HG02840 (cell line): ENCODE measurements at regions not wholly inside any gene's neighbourhood (a gene's known extent, or its start where the extent isn't known, plus 50 kb on each side); places are given as distances from the start of the nearest gene placed in this dataset.
"Not testable (repeated sequence)": the region's sequence is repeated elsewhere in the genome, so short reads cannot be mapped to it uniquely, and the experiment has no call there.

Experiments used
- ATAC-seq: cut with Tn5 transposase; IDR thresholded peaks from one replicate; pipeline ENCODE4 v1.9.1; 2021; ENCODE audit warnings: mild to moderate bottlenecking, moderate library complexity, moderate number of reproducible peaks; ENCODE audit not compliant: unreplicated experiment, low FRiP score

DNA sequence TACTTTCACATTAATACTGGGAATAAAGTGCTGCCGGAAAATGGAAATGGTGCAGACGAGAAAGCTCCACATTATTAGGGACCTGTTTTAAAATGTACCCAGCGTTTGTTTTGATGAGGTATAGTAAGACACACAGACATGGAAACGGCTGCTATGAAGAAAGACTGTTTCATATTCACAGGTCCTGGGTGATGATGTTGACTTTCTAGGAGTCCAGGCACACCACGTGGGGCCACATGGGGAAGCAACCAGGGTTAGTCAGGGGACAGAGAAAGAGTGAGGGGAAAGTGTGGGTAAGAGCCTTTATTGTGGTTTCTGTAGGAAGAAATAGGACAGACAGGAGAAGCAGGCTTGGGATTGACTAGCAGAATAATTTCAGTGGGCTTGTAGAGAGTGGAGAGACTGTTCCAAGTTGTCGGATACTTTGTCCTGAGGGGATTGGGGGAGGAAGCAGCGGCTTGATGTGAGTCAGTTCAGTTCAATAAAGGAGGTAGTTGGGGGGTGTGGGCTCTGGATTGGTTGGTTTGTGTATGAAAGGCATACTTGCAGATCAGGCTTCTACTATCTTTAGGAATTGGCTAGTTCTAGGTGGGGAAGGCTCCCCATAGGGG is 112.0 kb upstream of the MCHR2 start:
- ATAC-seq, result no peak

- ATAC-seq, result no peak
Measured at GRCh38 chr6:100105138-100105537, 111.1 kb upstream of the MCHR2 start.

GRCh38 chr6:100103931-100104330 is 109.9 kb upstream of the MCHR2 start:
- no peak for ATAC-seq

- ATAC-seq, result no peak
Measured at GRCh38 chr6:100103194-100103593, 109.2 kb upstream of the MCHR2 start.

DNA sequence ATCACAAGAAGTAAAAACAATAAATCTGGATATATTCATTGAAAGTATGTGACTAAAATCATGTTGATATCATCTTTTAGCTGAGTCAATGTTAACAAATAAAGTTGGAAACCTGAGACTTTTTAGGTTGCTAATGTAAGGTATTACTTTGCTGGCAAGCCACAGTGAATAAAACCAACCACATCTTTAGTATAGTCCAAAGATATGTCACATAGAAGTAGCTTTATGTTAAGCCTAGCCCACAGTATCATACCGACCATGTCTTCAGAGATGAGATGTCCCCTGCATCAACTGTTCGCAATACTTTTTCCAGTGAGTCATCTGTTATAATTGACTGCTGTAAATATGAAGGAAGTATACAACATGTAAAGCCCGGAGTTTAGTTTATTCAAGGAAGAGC is 107.6 kb upstream of the MCHR2 start:
- ATAC-seq, result no peak

- no peak for ATAC-seq
Measured at GRCh38 chr6:100100776-100101175, 106.8 kb upstream of the MCHR2 start.

GRCh38 chr6:100099189-100100074 is 105.4 kb upstream of the MCHR2 start:
- ATAC-seq, result no peak

DNA sequence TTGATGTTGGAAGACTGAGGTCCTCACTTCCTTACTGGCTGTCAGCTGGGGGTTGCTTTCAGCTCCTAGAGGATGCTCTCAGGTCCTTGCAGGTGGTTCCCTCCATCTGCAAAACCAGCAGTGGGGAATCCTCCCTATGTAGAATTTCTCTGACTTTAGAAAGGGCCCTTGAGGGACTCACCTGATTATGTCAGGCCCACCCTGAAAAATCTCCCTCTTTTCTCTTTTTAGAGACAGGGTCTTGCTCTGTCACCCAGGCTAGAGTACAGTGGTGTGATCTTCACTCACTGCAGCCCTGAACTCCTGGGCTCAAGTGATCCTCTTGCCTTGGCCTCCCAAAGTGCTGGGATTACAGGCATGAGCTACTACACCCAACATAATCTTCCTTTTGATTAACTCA is 102.9 kb upstream of the MCHR2 start:
- ATAC-seq, result no peak

DNA sequence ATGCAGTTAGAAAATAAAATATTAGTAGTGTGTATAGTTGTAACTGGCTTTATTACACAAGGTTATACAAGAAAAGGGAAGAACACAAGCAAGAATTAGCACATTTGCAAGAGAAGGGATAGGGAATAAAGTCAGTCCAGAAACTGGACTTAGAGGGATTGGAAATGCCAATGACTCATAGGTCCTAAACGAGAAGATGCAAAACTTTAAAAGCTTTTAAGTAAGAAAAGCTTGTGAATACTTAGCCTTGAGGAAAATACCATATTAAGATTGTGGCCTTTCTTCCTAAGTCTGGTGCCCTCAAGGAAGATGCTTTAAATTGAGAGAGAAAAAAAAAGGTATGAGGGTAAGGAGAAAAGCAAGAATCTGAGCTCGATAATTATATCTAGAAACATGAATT is 102.3 kb upstream of the MCHR2 start:
- no peak for ATAC-seq

- ATAC-seq, result no peak
Measured at GRCh38 chr6:100093405-100093804, 99.4 kb upstream of the MCHR2 start.

GRCh38 chr6:100088009-100088408 is 94.0 kb upstream of the MCHR2 start:
- no peak for ATAC-seq

GRCh38 chr6:100084991-100085364 is 91.0 kb upstream of the MCHR2 start:
- no peak for ATAC-seq

GRCh38 chr6:100084316-100084990 is 90.4 kb upstream of the MCHR2 start:
- no peak for ATAC-seq

GRCh38 chr6:100078509-100078908 is 84.5 kb upstream of the MCHR2 start:
- no peak for ATAC-seq

- no peak for ATAC-seq
Measured at GRCh38 chr6:100065348-100065747, 71.3 kb upstream of the MCHR2 start.

GRCh38 chr6:100062621-100063020 is 68.6 kb upstream of the MCHR2 start:
- no peak for ATAC-seq

DNA sequence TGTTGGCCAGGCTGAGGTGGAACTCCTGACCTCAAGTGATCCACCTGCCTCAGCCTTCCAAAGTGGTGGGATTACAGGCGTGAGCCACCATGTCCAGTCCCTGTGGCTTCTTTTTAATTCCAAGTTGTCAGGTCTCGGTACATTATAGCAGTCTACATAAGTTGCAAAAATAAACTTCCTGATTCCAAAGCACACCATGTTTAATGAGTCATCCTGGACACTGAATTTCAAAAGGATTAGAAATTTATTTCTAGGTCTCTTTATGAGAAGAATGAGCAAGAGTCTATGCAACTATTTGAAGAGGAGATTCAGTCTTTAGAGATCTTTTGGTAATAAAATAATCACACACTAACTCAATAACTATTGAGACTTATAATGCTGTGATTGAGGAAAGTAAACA is 63.9 kb upstream of the MCHR2 start:
- no peak for ATAC-seq

- ATAC-seq, result no peak
Measured at GRCh38 chr6:100050550-100050949, 56.5 kb upstream of the MCHR2 start.

- ATAC-seq, result not testable (repeated sequence)
Measured at GRCh38 chr6:100043961-100044360, 49.9 kb upstream of the MCHR2 start.
